ENCODE measurements at regions not wholly inside any gene's neighbourhood (a gene's known extent, or its start where the extent isn't known, plus 50 kb on each side); places are given as distances from the start of the nearest gene placed in this dataset.

- DNase-seq (ENCODE audit: extremely low read depth, low read depth), result no peak
Measured at GRCh38 chr9:23524607-23525155, 301.4 kb downstream of the ELAVL2 start.

GRCh38 chr9:23526806-23527205, 299.2 kb downstream of the ELAVL2 start:
- TF ChIP-seq CTCF (IDR thresholded peaks at IDR 0.05; ENCODE audit: low read depth, low read length), result no peak

More at GRCh38 chr9:23524607-23525155, 301.4 kb downstream of the ELAVL2 start:
- TF ChIP-seq CTCF (IDR thresholded peaks at IDR 0.05; ENCODE audit: low read depth, low read length), result no peak

GRCh38 chr9:23532282-23532681, 293.8 kb downstream of the ELAVL2 start:
- TF ChIP-seq CTCF (IDR thresholded peaks at IDR 0.05; ENCODE audit: low read depth, low read length), result no peak

More at GRCh38 chr9:23526806-23527205, 299.2 kb downstream of the ELAVL2 start:
- no peak for DNase-seq (ENCODE audit: extremely low read depth, low read depth)

GRCh38 chr9:23537192-23538066, 288.6 kb downstream of the ELAVL2 start:
- TF ChIP-seq CTCF (IDR thresholded peaks at IDR 0.05; ENCODE audit: low read depth, low read length), result no peak
- no peak for DNase-seq (ENCODE audit: extremely low read depth, low read depth)

More at GRCh38 chr9:23532282-23532681, 293.8 kb downstream of the ELAVL2 start:
- no peak for DNase-seq (ENCODE audit: extremely low read depth, low read depth)

GRCh38 chr9:23538067-23538402, 288.0 kb downstream of the ELAVL2 start:
- DNase-seq (ENCODE audit: extremely low read depth, low read depth), result no peak
- no peak for TF ChIP-seq CTCF (IDR thresholded peaks at IDR 0.05; ENCODE audit: low read depth, low read length)

GRCh38 chr9:23538461-23539003, 287.5 kb downstream of the ELAVL2 start:
- no peak for DNase-seq (ENCODE audit: extremely low read depth, low read depth)
- TF ChIP-seq CTCF (IDR thresholded peaks at IDR 0.05; ENCODE audit: low read depth, low read length), result no peak

GRCh38 chr9:23539311-23539710, 286.7 kb downstream of the ELAVL2 start:
- DNase-seq (ENCODE audit: extremely low read depth, low read depth), result no peak
- no peak for TF ChIP-seq CTCF (IDR thresholded peaks at IDR 0.05; ENCODE audit: low read depth, low read length)
